GM21717 (cell line): ENCODE measurements at regions not wholly inside any gene's neighbourhood (a gene's known extent, or its start where the extent isn't known, plus 50 kb on each side); places are given as distances from the start of the nearest gene placed in this dataset.
"Not testable (repeated sequence)": the region's sequence is repeated elsewhere in the genome, so short reads cannot be mapped to it uniquely, and the experiment has no call there.

Experiments
- ATAC-seq: cut with Tn5 transposase; IDR thresholded peaks from one replicate; pipeline ENCODE4 v1.9.1; 2021; ENCODE audit warnings: mild to moderate bottlenecking, moderate library complexity; ENCODE audit not compliant: unreplicated experiment

DNA sequence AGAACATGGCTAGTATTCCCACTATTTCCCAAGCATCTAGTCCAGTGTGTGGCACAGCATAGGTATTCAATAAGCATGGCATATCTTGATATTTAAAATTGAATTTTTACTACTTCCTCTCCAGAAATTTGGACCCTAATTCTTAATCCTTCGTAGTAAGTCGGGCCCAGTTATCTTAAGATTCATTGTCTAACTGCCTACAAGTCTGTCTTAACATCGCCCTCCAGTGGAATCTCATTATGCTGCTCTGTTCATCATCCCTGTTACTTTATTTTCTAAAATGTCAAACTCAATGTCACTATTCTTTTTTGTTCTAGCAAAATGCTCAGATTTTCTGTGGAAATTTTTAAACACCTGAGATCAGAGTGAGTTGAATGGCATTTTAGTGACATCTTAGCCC is 606.2 kb downstream of the KLHL13 start:
- ATAC-seq: no peak

- ATAC-seq: no peak
Measured at GRCh38 chrX:117508021-117508420, 608.6 kb downstream of the KLHL13 start.

DNA sequence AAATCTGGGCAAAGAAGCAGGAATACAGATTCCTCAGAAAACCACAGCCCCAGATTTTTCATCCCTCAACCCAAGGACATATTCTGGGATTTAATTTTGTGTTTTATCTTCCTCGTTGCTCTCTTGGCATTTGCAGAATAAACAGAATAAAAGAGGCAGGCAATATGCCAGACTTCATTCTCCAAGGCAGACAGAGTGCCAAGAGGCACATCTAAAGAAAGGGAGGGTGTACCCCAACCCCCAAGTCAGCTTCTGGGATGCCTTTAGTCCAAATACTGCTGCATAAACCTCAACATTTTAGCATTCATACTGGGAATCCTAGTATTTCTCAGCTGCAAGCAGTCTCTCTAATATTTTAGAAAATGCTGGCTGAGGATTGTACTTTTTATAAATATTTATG is 629.2 kb downstream of the KLHL13 start:
- ATAC-seq: no peak

- no peak for ATAC-seq
Measured at GRCh38 chrX:117483950-117484349, 632.7 kb downstream of the KLHL13 start.

DNA sequence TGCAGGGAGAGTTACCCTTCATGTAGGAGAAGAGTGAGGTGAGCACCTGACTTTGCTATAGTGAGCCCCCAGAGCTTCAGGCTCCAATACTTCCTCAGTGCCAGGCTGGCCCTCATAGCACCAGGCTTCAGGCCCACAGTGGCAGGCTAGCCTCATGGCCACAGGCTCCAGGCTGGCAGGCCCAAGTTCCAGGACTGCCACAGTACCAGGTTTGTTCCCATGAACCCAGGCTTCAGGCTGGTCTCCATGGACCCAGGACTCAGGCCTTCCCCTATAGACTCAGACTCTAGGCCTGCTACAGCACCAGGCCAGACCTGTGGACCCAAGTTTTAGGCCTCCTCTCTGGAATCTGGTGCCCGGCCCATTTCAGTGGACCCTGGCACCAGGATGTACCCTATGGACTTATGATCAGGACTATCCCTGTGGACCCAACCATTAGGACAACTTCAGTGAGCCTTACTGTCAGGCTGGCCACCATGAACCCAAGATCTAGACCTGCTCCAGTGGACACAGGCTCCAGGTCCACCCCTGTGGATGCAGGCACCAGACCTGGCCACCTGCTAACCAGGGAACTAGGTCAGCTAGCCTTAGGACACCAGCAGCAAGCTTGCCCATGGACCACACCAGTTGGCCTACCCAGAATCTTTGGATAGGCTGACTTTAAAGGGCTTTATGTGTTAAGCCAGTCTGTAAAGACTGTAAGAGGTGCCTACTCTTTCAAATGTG is 658.2 kb downstream of the KLHL13 start:
- no peak for ATAC-seq

- no peak for ATAC-seq
Measured at GRCh38 chrX:117455787-117456186, 660.8 kb downstream of the KLHL13 start.

- ATAC-seq: no peak
Measured at GRCh38 chrX:117429501-117429900, 687.1 kb downstream of the KLHL13 start.

GRCh38 chrX:117407449-117408150 is 709.0 kb downstream of the KLHL13 start:
- ATAC-seq: no peak

GRCh38 chrX:117400839-117401238 is 715.8 kb downstream of the KLHL13 start:
- ATAC-seq: no peak

DNA sequence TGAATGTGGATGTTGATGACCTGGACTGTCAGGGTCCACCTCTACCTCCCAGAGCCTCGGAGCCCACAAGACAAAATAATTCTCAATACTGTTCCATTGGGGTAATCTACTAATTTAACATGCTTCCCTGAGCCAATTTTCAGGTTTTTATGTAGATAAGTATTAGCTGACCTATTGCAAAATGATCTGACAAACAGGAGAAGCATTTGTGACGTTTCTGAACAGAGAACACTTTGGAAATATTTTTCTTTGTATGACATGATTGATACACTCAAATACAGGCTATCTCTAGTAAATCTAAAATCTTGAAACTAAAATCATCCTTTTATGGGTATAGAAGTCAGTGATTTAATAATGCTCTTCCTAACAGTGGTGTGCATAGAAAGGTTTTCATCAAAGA is 716.6 kb downstream of the KLHL13 start:
- ATAC-seq: no peak

DNA sequence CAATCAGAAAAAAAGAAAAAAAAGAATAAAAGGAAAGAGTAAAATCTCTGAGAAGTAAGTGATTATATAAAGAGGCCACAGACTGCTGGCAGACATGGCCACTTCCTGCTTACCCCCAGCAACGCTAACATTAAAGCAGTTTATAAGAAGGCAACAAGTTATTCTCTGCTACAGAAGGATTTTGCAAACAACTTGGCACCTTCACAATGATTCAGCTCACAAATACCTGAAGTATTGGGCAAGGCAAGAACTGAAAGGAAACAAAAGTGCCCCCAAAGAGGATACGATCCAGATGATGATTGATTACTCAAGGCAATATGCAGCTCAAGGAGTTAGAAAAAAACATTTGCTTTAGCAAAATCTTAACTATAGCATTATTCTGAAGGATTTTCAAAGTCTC is 718.8 kb downstream of the KLHL13 start:
- no peak for ATAC-seq

DNA sequence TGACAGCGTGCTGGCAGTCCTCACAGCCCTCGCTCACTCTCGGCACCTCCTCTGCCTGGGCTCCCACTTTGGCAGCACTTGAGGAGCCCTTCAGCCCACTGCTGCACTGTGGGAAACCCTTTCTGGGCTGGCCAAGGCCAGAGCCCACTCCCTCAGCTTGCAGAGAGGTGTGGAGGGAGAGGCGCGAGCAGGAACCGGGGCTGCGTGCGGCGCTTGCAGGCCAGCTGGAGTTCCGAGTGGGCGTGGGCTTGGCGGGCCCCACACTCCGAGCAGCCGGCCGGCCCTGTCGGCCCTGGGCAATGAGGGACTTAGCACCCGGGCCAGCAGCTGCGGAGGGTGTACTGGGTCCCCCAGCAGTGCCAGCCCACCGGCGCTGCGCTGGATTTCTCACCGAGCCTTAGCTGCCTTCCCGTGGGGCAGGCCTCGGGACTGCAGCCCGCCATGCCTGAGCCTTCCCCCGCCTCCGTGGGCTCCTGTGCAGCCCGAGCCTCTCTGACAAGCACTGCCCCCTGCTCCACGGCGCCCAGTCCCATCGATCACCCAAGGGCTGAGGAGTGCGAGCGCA is 722.0 kb downstream of the KLHL13 start:
- not testable (repeated sequence) for ATAC-seq

DNA sequence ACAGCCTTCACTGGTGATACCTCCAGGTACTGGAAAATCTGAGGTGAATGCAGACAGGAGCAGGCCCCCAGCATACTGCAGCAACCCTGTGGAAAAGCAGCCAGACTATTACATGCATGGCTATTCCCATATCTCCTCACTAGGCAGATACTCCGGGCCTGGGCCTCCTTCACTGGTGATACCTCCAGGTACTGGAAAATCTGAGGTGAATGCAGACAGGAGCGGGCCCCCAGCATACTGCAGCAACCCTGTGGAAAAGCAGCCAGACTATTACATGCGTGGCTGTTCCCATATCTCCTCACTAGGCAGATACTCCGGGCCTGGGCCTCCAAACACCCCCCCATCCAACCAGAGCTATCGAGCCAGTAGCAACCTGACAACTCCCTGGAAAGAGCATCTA is 724.2 kb downstream of the KLHL13 start:
- not testable (repeated sequence) for ATAC-seq

GRCh38 chrX:117376460-117376859 is 740.1 kb downstream of the KLHL13 start:
- ATAC-seq: no peak

- ATAC-seq: no peak
Measured at GRCh38 chrX:117335209-117335608, 781.4 kb downstream of the KLHL13 start.

DNA sequence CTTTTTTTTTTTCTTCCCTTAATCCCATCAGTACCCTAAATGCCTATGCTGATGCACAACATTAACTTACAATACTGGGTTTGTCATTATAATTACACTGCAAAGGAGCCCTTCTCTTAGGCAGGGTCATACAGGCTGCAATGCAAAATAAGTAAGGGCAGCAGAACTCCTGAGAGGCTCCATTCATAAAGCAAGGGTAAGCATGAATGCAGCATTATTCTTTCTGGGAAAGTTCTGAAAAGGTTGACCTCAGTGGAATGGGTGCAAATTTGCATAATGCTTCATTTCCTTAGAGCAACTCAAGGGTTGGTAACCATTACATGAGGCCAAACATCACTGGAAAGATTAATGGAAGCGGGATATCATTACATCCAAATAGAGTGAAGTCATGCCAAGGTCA is 789.2 kb downstream of the KLHL13 start:
- no peak for ATAC-seq

GRCh38 chrX:117325706-117326105 is 790.9 kb downstream of the KLHL13 start:
- ATAC-seq: no peak

DNA sequence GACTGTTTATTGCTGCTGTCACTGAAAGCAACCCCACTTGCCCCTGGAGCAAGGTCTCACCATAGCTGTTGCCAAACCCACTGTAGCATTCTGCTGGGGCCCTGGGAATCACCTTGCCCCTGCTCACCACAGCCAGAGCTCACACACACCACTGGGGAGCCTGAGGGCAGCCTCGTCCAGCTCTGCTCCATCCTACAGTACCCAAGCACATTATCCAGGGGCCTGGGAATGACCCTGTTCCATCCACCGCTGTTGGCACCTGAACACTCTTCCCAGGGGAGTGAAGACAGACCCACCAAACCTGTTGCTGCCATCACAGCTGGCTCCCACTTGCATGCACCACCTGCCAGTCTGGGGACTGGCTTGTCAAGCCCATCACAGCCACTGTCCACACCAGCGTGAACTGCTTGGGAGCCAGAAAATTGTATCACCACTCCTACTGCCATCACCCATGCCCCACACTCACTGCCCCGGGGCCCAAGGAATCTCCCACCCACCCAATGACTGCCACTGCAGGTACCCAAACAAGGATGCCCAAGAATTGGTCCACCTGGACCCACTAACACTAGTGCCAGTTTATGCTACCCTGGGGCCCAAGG is 811.3 kb downstream of the KLHL13 start:
- ATAC-seq: no peak

- no peak for ATAC-seq
Measured at GRCh38 chrX:117301086-117301485, 815.5 kb downstream of the KLHL13 start.

- ATAC-seq: no peak
Measured at GRCh38 chrX:117291760-117292159, 824.9 kb downstream of the KLHL13 start.

DNA sequence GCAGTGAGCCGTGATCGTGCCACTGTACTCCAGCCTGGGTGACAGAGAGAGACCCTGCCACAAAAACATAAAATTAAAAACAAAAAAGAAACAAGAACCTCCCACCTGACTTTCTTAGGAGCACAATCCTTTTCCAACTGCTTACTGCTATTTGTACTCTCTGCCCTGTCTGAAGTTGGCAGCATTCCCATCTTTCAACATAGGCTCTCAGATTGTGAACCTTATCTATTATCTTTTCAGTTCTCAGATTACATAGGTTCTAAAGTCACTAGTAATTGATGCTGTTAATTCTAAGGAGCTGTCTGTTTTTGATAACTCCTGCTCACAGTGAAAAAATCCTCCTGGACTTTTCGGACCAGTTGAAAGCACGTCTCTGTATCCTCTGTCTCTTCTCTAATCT is 812.2 kb upstream of the CT83 start:
- no peak for ATAC-seq
